ENCODE measurements at regions not wholly inside any gene's neighbourhood (a gene's known extent, or its start where the extent isn't known, plus 50 kb on each side); places are given as distances from the start of the nearest gene placed in this dataset.

- H3K4me3 ChIP-seq (replicated peaks; ENCODE audit: low read depth, low read length), result no peak overlapping the region
- TF ChIP-seq CTCF (IDR thresholded peaks at IDR 0.05; ENCODE audit: low read depth, low read length, missing control alignments), result no peak
- no peak for DNase-seq (ENCODE audit: extremely low read depth, low read depth)
These were observed 88.2 kb upstream of the ANKRD55 start for GRCh38 chr5:56321236-56321881.

GRCh38 chr5:56320686-56321085 is 87.6 kb upstream of the ANKRD55 start:
- no peak for TF ChIP-seq CTCF (IDR thresholded peaks at IDR 0.05; ENCODE audit: low read depth, low read length, missing control alignments)
- DNase-seq (ENCODE audit: extremely low read depth, low read depth), result no peak
- no peak overlapping the region for H3K4me3 ChIP-seq (replicated peaks; ENCODE audit: low read depth, low read length)

- DNase-seq (ENCODE audit: extremely low read depth, low read depth), result no peak
- no peak overlapping the region for H3K4me3 ChIP-seq (replicated peaks; ENCODE audit: low read depth, low read length)
- TF ChIP-seq CTCF (IDR thresholded peaks at IDR 0.05; ENCODE audit: low read depth, low read length, missing control alignments), result no peak
These were observed 86.5 kb upstream of the ANKRD55 start for GRCh38 chr5:56319526-56320181.

GRCh38 chr5:56317923-56318561 is 84.9 kb upstream of the ANKRD55 start:
- no peak for DNase-seq (ENCODE audit: extremely low read depth, low read depth)
- TF ChIP-seq CTCF (IDR thresholded peaks at IDR 0.05; ENCODE audit: low read depth, low read length, missing control alignments), result no peak
- H3K4me3 ChIP-seq (replicated peaks; ENCODE audit: low read depth, low read length), result no peak overlapping the region

GRCh38 chr5:56316299-56316994 is 83.3 kb upstream of the ANKRD55 start:
- TF ChIP-seq CTCF (IDR thresholded peaks at IDR 0.05; ENCODE audit: low read depth, low read length, missing control alignments), result no peak
- no peak for DNase-seq (ENCODE audit: extremely low read depth, low read depth)
- H3K4me3 ChIP-seq (replicated peaks; ENCODE audit: low read depth, low read length), result no peak overlapping the region

GRCh38 chr5:56314529-56314928 is 81.4 kb upstream of the ANKRD55 start:
- no peak for DNase-seq (ENCODE audit: extremely low read depth, low read depth)
- H3K4me3 ChIP-seq (replicated peaks; ENCODE audit: low read depth, low read length), result no peak overlapping the region
- peak; percentile 38 for TF ChIP-seq CTCF (IDR thresholded peaks at IDR 0.05; ENCODE audit: low read depth, low read length, missing control alignments)
